GM23248 (cell line): ENCODE measurements at regions not wholly inside any gene's neighbourhood (a gene's known extent, or its start where the extent isn't known, plus 50 kb on each side); places are given as distances from the start of the nearest gene placed in this dataset.

Experiments used
- DNase-seq: peaks from one replicate; pipeline ENCODE4 v3.0.0-alpha.2; 2015
- H2AFZ ChIP-seq: fragments of 200-600 bp; sonication (generic); 2 replicates; pipeline ENCODE4 v1.6.1; 2016; ENCODE audit warnings: antibody characterized with exemption
- H3F3A ChIP-seq: fragments of 200-600 bp; sonication (generic); 2 replicates; pipeline ENCODE4 v1.6.1; 2016; ENCODE audit warnings: mild to moderate bottlenecking, antibody characterized with exemption, mixed run types; ENCODE audit not compliant: insufficient read depth
- H3K27ac ChIP-seq: fragments of 200-600 bp; sonication (generic); 2 replicates; pipeline ENCODE4 v1.5.1; 2016; ENCODE audit warnings: mild to moderate bottlenecking
- H3K27me3 ChIP-seq: fragments of 200-600 bp; sonication (generic); replicated peaks from 2 replicates; pipeline ENCODE4 v1.6.1; 2016; ENCODE audit warnings: mild to moderate bottlenecking; ENCODE audit not compliant: insufficient read depth
- H3K36me3 ChIP-seq: fragments of 200-600 bp; sonication (generic); 2 replicates; pipeline ENCODE4 v1.6.1; 2016; ENCODE audit warnings: low read depth, mild to moderate bottlenecking
- H3K4me1 ChIP-seq: fragments of 200-600 bp; sonication (generic); 2 replicates; pipeline ENCODE4 v1.6.1; 2016; ENCODE audit warnings: mild to moderate bottlenecking; ENCODE audit not compliant: insufficient read depth
- H3K4me2 ChIP-seq: fragments of 200-600 bp; sonication (generic); one replicate; pipeline ENCODE4 v1.6.1; 2016; ENCODE audit warnings: mild to moderate bottlenecking; ENCODE audit not compliant: unreplicated experiment
- H3K4me3 ChIP-seq: fragments of 200-600 bp; sonication (generic); 2 replicates; pipeline ENCODE4 v1.5.1; 2016; ENCODE audit warnings: mild to moderate bottlenecking
- H3K79me2 ChIP-seq: fragments of 200-600 bp; sonication (generic); 2 replicates; pipeline ENCODE4 v1.6.1; 2016; ENCODE audit warnings: mild to moderate bottlenecking; ENCODE audit not compliant: insufficient read depth
- H3K9ac ChIP-seq: fragments of 200-600 bp; sonication (generic); 2 replicates; pipeline ENCODE4 v1.6.1; 2016; ENCODE audit warnings: mild to moderate bottlenecking
- H3K9me2 ChIP-seq: fragments of 200-600 bp; sonication (generic); 2 replicates; pipeline ENCODE4 v1.6.1; 2016; ENCODE audit warnings: mixed run types, mild to moderate bottlenecking, moderate library complexity; ENCODE audit not compliant: insufficient read depth
- H3K9me3 ChIP-seq: fragments of 200-600 bp; sonication (generic); one replicate; pipeline ENCODE4 v1.6.1; 2017; ENCODE audit warnings: low read depth
- H4K20me1 ChIP-seq: fragments of 200-600 bp; sonication (generic); 2 replicates; pipeline ENCODE4 v1.6.0; 2016; ENCODE audit not compliant: insufficient read depth
- EZH2 ChIP-seq: fragments of 200-600 bp; sonication (generic); IDR thresholded peaks from 2 replicates; pipeline ENCODE4 v1.6.1; 2018; ENCODE audit warnings: antibody characterized with exemption, mild to moderate bottlenecking; ENCODE audit not compliant: insufficient read depth, poor library complexity, severe bottlenecking
- EZH2phosphoT487 ChIP-seq: fragments of 200-600 bp; sonication (generic); IDR thresholded peaks from 2 replicates; pipeline ENCODE4 v1.6.1; 2018; ENCODE audit warnings: antibody characterized with exemption, moderate library complexity, mild to moderate bottlenecking, low read depth; ENCODE audit not compliant: insufficient read depth
- WGBS, 2 experiments: methylation state at CpG; one replicate each; pipeline ENCODE4 v1.1.6; 2015 to 2017; ENCODE audit warnings: low lambda C conversion rate in 2 of 2, low coverage in 1 of 2; ENCODE audit errors: missing lambda C conversion rate in 2 of 2; 5-methylcytosine and 5-hydroxymethylcytosine counted together
- in situ Hi-C: fragments of 300-500 bp; cut with MboI; formaldehyde crosslinking; loops from 2 replicates; pipeline ENCODE4 v1.15.0; 2020

DNA sequence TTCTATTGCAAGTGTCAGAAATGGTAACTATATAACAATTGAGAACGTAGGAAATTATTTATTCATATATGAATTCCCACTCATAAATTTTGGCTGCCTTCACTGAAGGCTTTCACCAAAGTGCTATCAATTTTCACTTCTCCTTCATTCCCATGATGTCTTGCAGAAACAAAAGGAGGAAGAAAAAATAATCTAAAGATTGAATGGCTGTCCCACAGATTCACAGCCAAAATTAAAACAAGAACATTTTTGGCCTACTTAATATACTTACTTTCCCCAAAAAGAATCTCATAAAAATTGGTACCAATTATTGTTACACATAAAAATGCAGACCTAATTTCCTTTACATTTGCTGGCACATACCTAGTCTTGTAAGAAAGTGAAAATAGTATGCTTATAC, 616.1 kb downstream of the CD109 start:
- no peak overlapping the region for H3K9ac ChIP-seq
- H3K36me3 ChIP-seq = no peaks in the 10 kb centered on the region
- TF ChIP-seq EZH2phosphoT487 = no peak
- no peak for TF ChIP-seq EZH2
- H3K9me2 ChIP-seq = no peaks in the 10 kb centered on the region; the same call in 1 of the 2 replicates
- no peak overlapping the region for H3K4me2 ChIP-seq
- no peak overlapping the region for H2AFZ ChIP-seq
- H3K4me1 ChIP-seq = no peaks in the 10 kb centered on the region
- H3K9me3 ChIP-seq = no peaks in the 10 kb centered on the region
- no peaks in the 10 kb centered on the region for H3K27me3 ChIP-seq
- H3K27ac ChIP-seq = no peak overlapping the region
- no peak for DNase-seq
- no peaks in the 10 kb centered on the region for H4K20me1 ChIP-seq
- no peaks in the 10 kb centered on the region for H3K79me2 ChIP-seq
- H3K4me3 ChIP-seq = no peak overlapping the region
- 91 to 93% methylated on average over 1 of the region's 1 CpG for WGBS, 2 experiments
- in situ Hi-C loops = no loop called here
- no peaks in the 10 kb centered on the region for H3F3A ChIP-seq

DNA sequence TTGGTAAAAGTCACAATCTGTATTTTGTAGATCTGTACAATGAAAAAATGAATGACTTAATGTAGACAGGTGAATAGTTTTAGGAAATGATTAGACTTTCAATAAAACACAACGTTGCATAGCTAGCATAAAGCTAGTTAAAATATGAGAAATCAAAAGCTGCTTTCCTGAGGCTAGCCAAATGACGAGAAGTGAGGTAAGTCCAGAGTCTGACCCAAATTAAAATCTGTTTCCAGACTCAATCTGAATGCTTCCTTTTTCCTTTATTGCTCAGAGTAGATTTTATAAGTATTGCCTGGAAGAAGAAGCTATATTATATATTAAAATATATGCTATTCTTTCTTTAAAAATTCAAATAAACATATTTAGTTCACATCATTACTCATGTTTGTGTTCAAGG, 615.4 kb downstream of the CD109 start:
- Histone ChIP-seq H3K27me3 (no peaks in the 10 kb centered on the region), H3K27ac (no peak overlapping the region), H3K4me3 (no peak overlapping the region), H3K9me3 (no peaks in the 10 kb centered on the region), H3K9ac (no peak overlapping the region), H3F3A (no peaks in the 10 kb centered on the region), H4K20me1 (no peaks in the 10 kb centered on the region), H2AFZ (no peak overlapping the region), H3K9me2 (no peaks in the 10 kb centered on the region; the same call in 1 of the 2 replicates), H3K4me1 (no peaks in the 10 kb centered on the region), H3K79me2 (no peaks in the 10 kb centered on the region), H3K4me2 (no peak overlapping the region), H3K36me3 (no peaks in the 10 kb centered on the region)
- no peak for TF ChIP-seq EZH2
- no peak for DNase-seq
- 48 to 52% methylated on average over 2 of the region's 2 CpGs for WGBS, 2 experiments
- in situ Hi-C loops = no loop called here

DNA sequence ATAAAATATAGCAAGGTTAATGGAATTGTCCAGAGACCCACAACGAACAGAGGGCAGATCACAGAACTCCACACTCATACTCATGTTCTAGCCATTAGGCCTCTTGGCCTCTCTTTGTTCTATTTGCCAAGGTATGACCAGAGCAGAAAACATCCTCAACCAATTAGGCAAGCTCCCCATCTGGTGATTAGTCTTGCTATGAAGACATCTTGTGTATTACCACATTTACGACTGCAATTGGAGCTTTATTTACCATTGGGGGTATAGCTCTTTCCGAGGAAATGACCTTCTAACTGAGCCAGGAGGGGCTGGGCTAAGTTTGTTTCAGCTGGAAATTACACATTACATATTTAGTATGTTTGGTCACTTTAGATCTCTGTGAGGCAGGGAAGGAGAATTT, 593.9 kb downstream of the CD109 start:
- no peaks in the 10 kb centered on the region for H3K79me2 ChIP-seq
- no peaks in the 10 kb centered on the region for H3K9me2 ChIP-seq
- in situ Hi-C loops = no loop called here
- H3K27me3 ChIP-seq = no peaks in the 10 kb centered on the region
- no peaks in the 10 kb centered on the region for H3K9me3 ChIP-seq
- 21 to 30% methylated on average over 3 of the region's 3 CpGs for WGBS, 2 experiments
- no peak overlapping the region for H3K9ac ChIP-seq
- TF ChIP-seq EZH2phosphoT487 = no peak
- TF ChIP-seq EZH2 = no peak
- peak; percentile 79 for DNase-seq
- H3K4me2 ChIP-seq = peak overlapping the region; percentile 48
- no peak overlapping the region for H2AFZ ChIP-seq
- H3K36me3 ChIP-seq = no peaks in the 10 kb centered on the region
- H3F3A ChIP-seq = no peaks in the 10 kb centered on the region
- H3K27ac ChIP-seq = peak overlapping the region; percentile 5; the same call in 1 of the 2 replicates
- no peaks in the 10 kb centered on the region for H4K20me1 ChIP-seq
- no peak overlapping the region for H3K4me3 ChIP-seq
- H3K4me1 ChIP-seq = peaks cover 14% of the 10 kb centered on the region

DNA sequence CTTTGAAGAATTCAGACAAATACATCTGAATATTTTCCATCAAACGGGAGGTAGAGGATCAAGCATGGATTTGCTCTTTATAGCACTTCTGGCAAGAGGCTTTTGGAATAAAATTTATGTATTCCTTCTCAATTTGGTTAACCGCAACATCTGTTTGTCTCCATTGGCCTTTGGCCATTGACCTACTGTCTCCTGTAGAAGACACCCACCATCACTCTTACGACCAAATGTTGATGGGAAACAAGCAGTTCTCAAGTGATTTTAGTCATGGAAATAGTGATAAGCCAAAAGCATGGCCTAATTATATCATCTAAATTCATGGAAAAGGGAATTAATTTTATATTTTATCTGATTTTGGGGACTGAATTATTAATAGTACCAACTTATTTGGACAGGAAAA, 591.9 kb downstream of the CD109 start:
- no peak overlapping the region for H2AFZ ChIP-seq
- DNase-seq = no peak
- H3K27ac ChIP-seq = no peak overlapping the region
- peaks cover 14% of the 10 kb centered on the region for H3K4me1 ChIP-seq
- no peak overlapping the region for H3K4me2 ChIP-seq
- in situ Hi-C loops = no loop called here
- no peaks in the 10 kb centered on the region for H3K9me2 ChIP-seq
- H3K4me3 ChIP-seq = no peak overlapping the region
- H4K20me1 ChIP-seq = no peaks in the 10 kb centered on the region
- no peak overlapping the region for H3K9ac ChIP-seq
- H3K36me3 ChIP-seq = no peaks in the 10 kb centered on the region
- 79 to 83% methylated on average over 3 of the region's 3 CpGs for WGBS, 2 experiments
- H3F3A ChIP-seq = no peaks in the 10 kb centered on the region
- H3K27me3 ChIP-seq = no peaks in the 10 kb centered on the region
- no peaks in the 10 kb centered on the region for H3K9me3 ChIP-seq
- H3K79me2 ChIP-seq = no peaks in the 10 kb centered on the region
- TF ChIP-seq EZH2 (no peak), EZH2phosphoT487 (no peak)

DNA sequence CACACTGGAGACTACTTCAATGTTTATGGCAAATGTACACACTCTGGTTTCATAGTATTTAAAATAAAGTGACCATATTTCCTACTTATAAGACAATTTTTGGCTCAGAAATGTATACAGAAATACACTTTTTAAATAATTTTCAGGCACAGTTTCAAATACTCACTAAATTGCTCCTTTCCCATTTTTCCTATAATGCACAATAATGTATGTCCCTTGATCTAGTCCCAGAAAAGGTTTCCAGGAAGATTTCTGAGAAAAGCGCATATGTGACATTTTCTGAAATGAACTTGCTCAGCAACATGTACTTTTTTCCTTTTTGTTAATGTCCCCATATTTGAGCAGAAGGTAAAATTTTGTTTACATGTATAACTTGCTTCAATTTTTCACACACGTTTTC, 591.4 kb downstream of the CD109 start:
- Histone ChIP-seq H3K4me3 (no peak overlapping the region), H3K27ac (no peak overlapping the region), H2AFZ (no peak overlapping the region), H3K9ac (no peak overlapping the region), H3K9me2 (no peaks in the 10 kb centered on the region), H3K27me3 (no peaks in the 10 kb centered on the region), H3K36me3 (no peaks in the 10 kb centered on the region), H3F3A (no peaks in the 10 kb centered on the region), H3K4me1 (peaks cover 14% of the 10 kb centered on the region), H3K9me3 (no peaks in the 10 kb centered on the region), H4K20me1 (no peaks in the 10 kb centered on the region), H3K4me2 (no peak overlapping the region), H3K79me2 (no peaks in the 10 kb centered on the region)
- TF ChIP-seq EZH2phosphoT487 (no peak), EZH2 (no peak)
- in situ Hi-C loops = no loop called here
- WGBS, 2 experiments = 73 to 91% methylated on average over 2 of the region's 2 CpGs
- no peak for DNase-seq
